GM12891 (cell line): ENCODE measurements at regions not wholly inside any gene's neighbourhood (a gene's known extent, or its start where the extent isn't known, plus 50 kb on each side); places are given as distances from the start of the nearest gene placed in this dataset.
"Not testable (repeated sequence)": the region's sequence is repeated elsewhere in the genome, so short reads cannot be mapped to it uniquely, and the experiment has no call there.

Experiments
- POLR2A ChIP-seq: IDR thresholded peaks from 2 replicates; pipeline ENCODE4 v1.6.1; 2011; ENCODE audit warnings: low read depth, low read length, control low read depth
- POLR2AphosphoS5 ChIP-seq: IDR thresholded peaks from 2 replicates; pipeline ENCODE4 v1.6.1; 2011; ENCODE audit warnings: low read depth, low read length, control low read depth
- SPI1 ChIP-seq: IDR thresholded peaks from 2 replicates; pipeline ENCODE4 v1.6.1; 2011; ENCODE audit warnings: low read depth, low read length, control low read depth
- TAF1 ChIP-seq: IDR thresholded peaks from 2 replicates; pipeline ENCODE4 v1.6.1; 2011; ENCODE audit warnings: low read depth, low read length, control low read depth

GRCh38 chr17:22398446-22398845 is 706.1 kb downstream of the KCNJ18 start:
- TF ChIP-seq POLR2A, SPI1, POLR2AphosphoS5, TAF1: not testable (repeated sequence)
